HL-60 (cell line): ENCODE measurements at regions not wholly inside any gene's neighbourhood (a gene's known extent, or its start where the extent isn't known, plus 50 kb on each side); places are given as distances from the start of the nearest gene placed in this dataset.

Experiments
- DNase-seq, 2 experiments: peaks; one replicate each; pipeline ENCODE4 v3.0.0-alpha.2; 2010 to 2020; ENCODE audit warnings: low read depth in 1 of 2, low spot score in 1 of 2
- H3K27ac ChIP-seq: fragments of 250-450 bp; sonication (Bioruptor Pico); replicated peaks from 2 replicates; pipeline ENCODE4 v1.5.1; 2020; ENCODE audit warnings: mild to moderate bottlenecking, moderate library complexity
- H3K27me3 ChIP-seq: fragments of 250-450 bp; sonication (Bioruptor Pico); 2 replicates; pipeline ENCODE4 v1.5.1; 2021; ENCODE audit warnings: mild to moderate bottlenecking, moderate library complexity; ENCODE audit not compliant: insufficient read depth, poor library complexity, severe bottlenecking
- H3K4me3 ChIP-seq: replicated peaks from 2 replicates; pipeline ENCODE4 v1.5.1; 2011; ENCODE audit warnings: mild to moderate bottlenecking, control low read depth, low read length; ENCODE audit not compliant: insufficient read depth
- GABPA ChIP-seq: IDR thresholded peaks from 2 replicates; pipeline ENCODE4 v1.6.1; 2012; ENCODE audit warnings: low read depth
- POLR2AphosphoS5 ChIP-seq: IDR thresholded peaks from 2 replicates; pipeline ENCODE4 v1.6.1; 2012; ENCODE audit warnings: low read depth
- SPI1 ChIP-seq: IDR thresholded peaks from 2 replicates; pipeline ENCODE4 v1.6.1; 2012; ENCODE audit warnings: low read depth, mild to moderate bottlenecking, borderline replicate concordance
- TF ChIP-seq, protein P1 (sequence below): IDR thresholded peaks from 2 replicates; pipeline ENCODE4 v1.6.1; 2012; ENCODE audit warnings: low read depth; ENCODE audit not compliant: insufficient replicate concordance
- TF ChIP-seq, protein P2 (sequence below): IDR thresholded peaks from one replicate; pipeline ENCODE4 v1.5.1; 2011; ENCODE audit warnings: low read length, control low read depth, inconsistent platforms; ENCODE audit not compliant: insufficient read depth

DNA sequence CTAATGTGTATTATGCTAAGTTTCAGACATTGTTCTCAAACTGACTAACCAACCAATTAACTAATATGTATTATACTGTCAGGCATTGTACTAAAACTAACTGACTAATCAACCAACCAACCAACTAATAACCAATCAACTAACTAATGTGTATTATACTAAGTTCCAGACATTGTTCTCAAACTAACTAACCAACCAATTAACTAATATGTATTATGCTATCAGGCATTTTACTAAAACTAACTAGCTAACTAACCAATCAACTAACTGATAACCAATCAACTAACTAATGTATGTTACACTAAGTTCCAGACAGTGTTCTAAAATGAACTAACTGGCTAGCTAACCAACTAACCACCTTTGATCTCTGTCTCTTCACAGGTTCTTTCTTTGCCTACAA, 152.3 kb downstream of the SUDS3 start:
- Histone ChIP-seq H3K27me3 (no peaks in the 10 kb centered on the region), H3K27ac (no peak overlapping the region), H3K4me3 (no peak overlapping the region)
- DNase-seq = no peak
- TF ChIP-seq, protein P1, sequence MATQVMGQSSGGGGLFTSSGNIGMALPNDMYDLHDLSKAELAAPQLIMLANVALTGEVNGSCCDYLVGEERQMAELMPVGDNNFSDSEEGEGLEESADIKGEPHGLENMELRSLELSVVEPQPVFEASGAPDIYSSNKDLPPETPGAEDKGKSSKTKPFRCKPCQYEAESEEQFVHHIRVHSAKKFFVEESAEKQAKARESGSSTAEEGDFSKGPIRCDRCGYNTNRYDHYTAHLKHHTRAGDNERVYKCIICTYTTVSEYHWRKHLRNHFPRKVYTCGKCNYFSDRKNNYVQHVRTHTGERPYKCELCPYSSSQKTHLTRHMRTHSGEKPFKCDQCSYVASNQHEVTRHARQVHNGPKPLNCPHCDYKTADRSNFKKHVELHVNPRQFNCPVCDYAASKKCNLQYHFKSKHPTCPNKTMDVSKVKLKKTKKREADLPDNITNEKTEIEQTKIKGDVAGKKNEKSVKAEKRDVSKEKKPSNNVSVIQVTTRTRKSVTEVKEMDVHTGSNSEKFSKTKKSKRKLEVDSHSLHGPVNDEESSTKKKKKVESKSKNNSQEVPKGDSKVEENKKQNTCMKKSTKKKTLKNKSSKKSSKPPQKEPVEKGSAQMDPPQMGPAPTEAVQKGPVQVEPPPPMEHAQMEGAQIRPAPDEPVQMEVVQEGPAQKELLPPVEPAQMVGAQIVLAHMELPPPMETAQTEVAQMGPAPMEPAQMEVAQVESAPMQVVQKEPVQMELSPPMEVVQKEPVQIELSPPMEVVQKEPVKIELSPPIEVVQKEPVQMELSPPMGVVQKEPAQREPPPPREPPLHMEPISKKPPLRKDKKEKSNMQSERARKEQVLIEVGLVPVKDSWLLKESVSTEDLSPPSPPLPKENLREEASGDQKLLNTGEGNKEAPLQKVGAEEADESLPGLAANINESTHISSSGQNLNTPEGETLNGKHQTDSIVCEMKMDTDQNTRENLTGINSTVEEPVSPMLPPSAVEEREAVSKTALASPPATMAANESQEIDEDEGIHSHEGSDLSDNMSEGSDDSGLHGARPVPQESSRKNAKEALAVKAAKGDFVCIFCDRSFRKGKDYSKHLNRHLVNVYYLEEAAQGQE = no peak
- no peak for TF ChIP-seq SPI1
- TF ChIP-seq, protein P2, sequence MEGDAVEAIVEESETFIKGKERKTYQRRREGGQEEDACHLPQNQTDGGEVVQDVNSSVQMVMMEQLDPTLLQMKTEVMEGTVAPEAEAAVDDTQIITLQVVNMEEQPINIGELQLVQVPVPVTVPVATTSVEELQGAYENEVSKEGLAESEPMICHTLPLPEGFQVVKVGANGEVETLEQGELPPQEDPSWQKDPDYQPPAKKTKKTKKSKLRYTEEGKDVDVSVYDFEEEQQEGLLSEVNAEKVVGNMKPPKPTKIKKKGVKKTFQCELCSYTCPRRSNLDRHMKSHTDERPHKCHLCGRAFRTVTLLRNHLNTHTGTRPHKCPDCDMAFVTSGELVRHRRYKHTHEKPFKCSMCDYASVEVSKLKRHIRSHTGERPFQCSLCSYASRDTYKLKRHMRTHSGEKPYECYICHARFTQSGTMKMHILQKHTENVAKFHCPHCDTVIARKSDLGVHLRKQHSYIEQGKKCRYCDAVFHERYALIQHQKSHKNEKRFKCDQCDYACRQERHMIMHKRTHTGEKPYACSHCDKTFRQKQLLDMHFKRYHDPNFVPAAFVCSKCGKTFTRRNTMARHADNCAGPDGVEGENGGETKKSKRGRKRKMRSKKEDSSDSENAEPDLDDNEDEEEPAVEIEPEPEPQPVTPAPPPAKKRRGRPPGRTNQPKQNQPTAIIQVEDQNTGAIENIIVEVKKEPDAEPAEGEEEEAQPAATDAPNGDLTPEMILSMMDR = no peak
- no peak for TF ChIP-seq POLR2AphosphoS5
- no peak for TF ChIP-seq GABPA

DNA sequence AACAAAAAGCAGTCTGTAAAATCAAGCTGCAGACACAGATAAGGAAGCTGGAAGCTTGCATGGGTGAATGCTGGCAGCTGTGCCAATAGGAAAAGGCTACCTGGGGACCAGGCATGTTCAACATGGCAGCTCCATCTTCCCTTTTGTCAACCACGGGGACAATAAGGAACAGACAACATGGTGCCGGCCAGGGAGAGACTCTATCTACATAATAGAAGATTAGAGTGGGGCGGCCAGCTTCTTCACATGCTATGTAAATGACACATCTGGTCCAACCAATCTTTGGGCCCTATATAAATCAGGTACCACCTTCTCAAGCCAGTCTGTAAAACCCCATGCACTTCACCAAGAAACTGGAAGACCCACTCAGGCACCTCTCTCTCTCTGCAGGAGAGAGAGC, 157.6 kb downstream of the SUDS3 start:
- no peak for DNase-seq
- Histone ChIP-seq H3K27ac (no peak overlapping the region), H3K4me3 (no peak overlapping the region), H3K27me3 (no peaks in the 10 kb centered on the region)
- TF ChIP-seq, protein P2 = no peak
- no peak for TF ChIP-seq GABPA

DNA sequence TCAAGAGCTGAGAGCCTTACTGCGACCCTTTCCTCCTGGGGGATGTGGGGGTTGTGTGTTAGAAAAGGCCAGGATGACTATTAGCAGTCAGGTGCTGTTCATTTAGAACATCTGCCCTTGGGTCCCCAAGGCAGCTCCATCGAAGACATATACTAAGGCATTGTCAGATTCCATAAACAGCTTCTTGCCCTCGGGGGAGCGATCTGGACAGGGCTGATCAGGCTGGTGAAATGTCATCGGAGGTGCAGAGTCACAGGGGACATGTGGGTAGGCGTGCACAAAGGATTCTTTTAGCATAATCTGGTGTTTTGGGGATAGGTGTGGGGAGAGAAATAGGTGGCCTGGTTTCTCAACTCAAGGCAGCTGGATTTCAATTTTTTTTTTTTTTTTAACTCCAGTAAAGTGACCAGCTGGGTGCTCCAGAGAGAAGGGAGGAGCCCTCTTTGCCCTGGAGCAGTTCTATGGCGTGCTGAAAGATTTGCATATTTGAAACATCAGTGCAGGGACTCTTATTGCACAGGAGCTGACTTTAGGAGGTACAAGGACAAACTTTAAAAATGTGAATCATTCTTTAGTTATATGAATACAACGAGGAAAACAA, 160.1 kb downstream of the SUDS3 start:
- TF ChIP-seq, protein P1 = no peak
- TF ChIP-seq SPI1 = no peak
- TF ChIP-seq GABPA = no peak
- H3K27ac ChIP-seq = no peak overlapping the region
- no peaks in the 10 kb centered on the region for H3K27me3 ChIP-seq
- H3K4me3 ChIP-seq = no peak overlapping the region
- no peak for DNase-seq

DNA sequence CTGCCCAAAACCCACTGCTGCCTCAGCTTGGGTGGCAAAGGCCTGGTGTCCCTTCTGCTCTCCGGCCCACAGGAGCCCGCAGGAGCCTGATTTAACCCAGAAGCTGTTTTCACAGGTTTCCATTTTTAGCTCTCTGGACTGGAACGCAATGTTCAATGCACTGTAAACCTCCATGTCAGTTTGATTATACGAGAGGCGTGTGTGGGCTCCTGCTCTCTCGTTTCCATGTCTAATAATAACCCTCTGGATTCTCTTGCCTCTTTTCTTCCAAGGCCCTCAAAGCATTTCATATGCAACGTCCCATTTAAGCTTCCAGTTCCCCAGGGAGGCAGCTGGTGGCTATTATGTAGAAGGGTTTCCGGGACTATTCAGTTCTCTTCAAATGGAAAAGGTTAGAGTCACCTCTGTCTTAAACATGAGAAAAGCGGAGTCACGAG, 161.1 kb downstream of the SUDS3 start:
- DNase-seq = no peak
- TF ChIP-seq GABPA = no peak
- TF ChIP-seq, protein P2 = no peak
- no peak for TF ChIP-seq POLR2AphosphoS5
- no peak for TF ChIP-seq SPI1
- TF ChIP-seq, protein P1 = no peak
- H3K4me3 ChIP-seq = no peak overlapping the region
- H3K27ac ChIP-seq = no peak overlapping the region
- H3K27me3 ChIP-seq = no peaks in the 10 kb centered on the region
